KOPT-K1 (cell line): ENCODE measurements at regions not wholly inside any gene's neighbourhood (a gene's known extent, or its start where the extent isn't known, plus 50 kb on each side); places are given as distances from the start of the nearest gene placed in this dataset.

Source experiments
- H3K27ac ChIP-seq: fragments of 200-600 bp; sonication (generic); 2 replicates; pipeline ENCODE4 v1.5.1; 2016; ENCODE audit warnings: antibody characterized with exemption, mild to moderate bottlenecking, low read depth, low read length; ENCODE audit not compliant: poor library complexity, severe bottlenecking
- H3K36me3 ChIP-seq: fragments of 200-600 bp; sonication (generic); 2 replicates; pipeline ENCODE4 v1.5.1; 2017; ENCODE audit warnings: antibody characterized with exemption, mild to moderate bottlenecking, low read length, moderate library complexity; ENCODE audit not compliant: insufficient read depth
- H3K9me3 ChIP-seq: fragments of 200-600 bp; sonication (generic); 2 replicates; pipeline ENCODE4 v1.5.1; 2017; ENCODE audit warnings: antibody characterized with exemption, low read length, mild to moderate bottlenecking; ENCODE audit not compliant: insufficient read depth, poor library complexity, severe bottlenecking

GRCh38 chr1:239778208-239778813, 313.4 kb upstream of the FMN2 start:
- Histone ChIP-seq H3K27ac (no peak overlapping the region), H3K9me3 (no peaks in the 10 kb centered on the region), H3K36me3 (no peaks in the 10 kb centered on the region)

GRCh38 chr1:239779962-239780361, 311.7 kb upstream of the FMN2 start:
- H3K27ac ChIP-seq, result no peak overlapping the region
- H3K9me3 ChIP-seq, result no peaks in the 10 kb centered on the region
- no peaks in the 10 kb centered on the region for H3K36me3 ChIP-seq

GRCh38 chr1:239784896-239785295, 306.8 kb upstream of the FMN2 start:
- Histone ChIP-seq H3K36me3 (no peaks in the 10 kb centered on the region), H3K27ac (no peak overlapping the region), H3K9me3 (no peaks in the 10 kb centered on the region)

GRCh38 chr1:239785576-239785975, 306.1 kb upstream of the FMN2 start:
- H3K27ac ChIP-seq, result no peak overlapping the region
- H3K9me3 ChIP-seq, result no peaks in the 10 kb centered on the region
- H3K36me3 ChIP-seq, result no peaks in the 10 kb centered on the region

- no peaks in the 10 kb centered on the region for H3K36me3 ChIP-seq
- H3K9me3 ChIP-seq, result no peaks in the 10 kb centered on the region
- no peak overlapping the region for H3K27ac ChIP-seq
Measured at GRCh38 chr1:239786464-239786863, 305.2 kb upstream of the FMN2 start.

GRCh38 chr1:239792157-239792556, 299.5 kb upstream of the FMN2 start:
- Histone ChIP-seq H3K9me3 (no peaks in the 10 kb centered on the region), H3K27ac (no peak overlapping the region), H3K36me3 (no peaks in the 10 kb centered on the region)

GRCh38 chr1:239795304-239795703, 296.4 kb upstream of the FMN2 start:
- no peak overlapping the region for H3K27ac ChIP-seq
- H3K36me3 ChIP-seq, result no peaks in the 10 kb centered on the region
- H3K9me3 ChIP-seq, result no peaks in the 10 kb centered on the region

GRCh38 chr1:239799617-239800016, 292.1 kb upstream of the FMN2 start:
- no peak overlapping the region for H3K27ac ChIP-seq
- no peaks in the 10 kb centered on the region for H3K36me3 ChIP-seq
- H3K9me3 ChIP-seq, result no peaks in the 10 kb centered on the region

GRCh38 chr1:239800861-239801260, 290.8 kb upstream of the FMN2 start:
- no peak overlapping the region for H3K27ac ChIP-seq
- no peaks in the 10 kb centered on the region for H3K9me3 ChIP-seq

GRCh38 chr1:239802275-239802674, 289.4 kb upstream of the FMN2 start:
- H3K9me3 ChIP-seq, result no peaks in the 10 kb centered on the region
- no peak overlapping the region for H3K27ac ChIP-seq
- no peaks in the 10 kb centered on the region for H3K36me3 ChIP-seq

More at GRCh38 chr1:239800861-239801260, 290.8 kb upstream of the FMN2 start:
- no peaks in the 10 kb centered on the region for H3K36me3 ChIP-seq

GRCh38 chr1:239803781-239804180, 287.9 kb upstream of the FMN2 start:
- Histone ChIP-seq H3K36me3 (no peaks in the 10 kb centered on the region), H3K27ac (no peak overlapping the region), H3K9me3 (no peaks in the 10 kb centered on the region)

GRCh38 chr1:239804266-239804665, 287.4 kb upstream of the FMN2 start:
- H3K27ac ChIP-seq, result no peak overlapping the region
- no peaks in the 10 kb centered on the region for H3K9me3 ChIP-seq
- no peaks in the 10 kb centered on the region for H3K36me3 ChIP-seq

GRCh38 chr1:239805042-239805441, 286.6 kb upstream of the FMN2 start:
- Histone ChIP-seq H3K9me3 (no peaks in the 10 kb centered on the region), H3K36me3 (no peaks in the 10 kb centered on the region), H3K27ac (no peak overlapping the region)

- no peaks in the 10 kb centered on the region for H3K36me3 ChIP-seq
- no peaks in the 10 kb centered on the region for H3K9me3 ChIP-seq
- H3K27ac ChIP-seq, result no peak overlapping the region
Measured at GRCh38 chr1:239805851-239806772, 285.6 kb upstream of the FMN2 start.

- no peaks in the 10 kb centered on the region for H3K36me3 ChIP-seq
- H3K27ac ChIP-seq, result no peak overlapping the region
- no peaks in the 10 kb centered on the region for H3K9me3 ChIP-seq
Measured at GRCh38 chr1:239806897-239807296, 284.8 kb upstream of the FMN2 start.

- Histone ChIP-seq H3K27ac (no peak overlapping the region), H3K9me3 (no peaks in the 10 kb centered on the region), H3K36me3 (no peaks in the 10 kb centered on the region)
Measured at GRCh38 chr1:239807361-239807760, 284.3 kb upstream of the FMN2 start.
